KG1 (cell line): ENCODE measurements at regions not wholly inside any gene's neighbourhood (a gene's known extent, or its start where the extent isn't known, plus 50 kb on each side); places are given as distances from the start of the nearest gene placed in this dataset.
A peak's percentile ranks its signal among the peaks of the same experiment; 100 is the strongest.

Experiments
- DNase-seq: peaks from one replicate; lab custom pipeline; 2025; lab: John Stamatoyannopoulos, UW

GRCh38 chr11:112401036-112401769 is 140.5 kb upstream of the PLET1 start:
- DNase-seq = no peak

GRCh38 chr11:112403432-112403831 is 142.8 kb upstream of the PLET1 start:
- no peak for DNase-seq

- DNase-seq = no peak
These were observed 143.5 kb upstream of the PLET1 start for GRCh38 chr11:112404112-112404511.

- no peak for DNase-seq
These were observed 147.9 kb upstream of the PLET1 start for GRCh38 chr11:112408517-112408916.

GRCh38 chr11:112410325-112410724 is 149.7 kb upstream of the PLET1 start:
- DNase-seq = peak; percentile 5

GRCh38 chr11:112412383-112412782 is 151.7 kb upstream of the PLET1 start:
- no peak for DNase-seq

GRCh38 chr11:112417339-112417738 is 156.7 kb upstream of the PLET1 start:
- DNase-seq = no peak

- DNase-seq = no peak
These were observed 157.8 kb upstream of the PLET1 start for GRCh38 chr11:112418438-112418837.

- DNase-seq = no peak
These were observed 161.2 kb upstream of the PLET1 start for GRCh38 chr11:112421879-112422278.

GRCh38 chr11:112425121-112425520 is 164.5 kb upstream of the PLET1 start:
- no peak for DNase-seq

GRCh38 chr11:112437096-112437495 is 176.4 kb upstream of the PLET1 start:
- no peak for DNase-seq

GRCh38 chr11:112439614-112440013 is 179.0 kb upstream of the PLET1 start:
- no peak for DNase-seq

- DNase-seq = no peak
These were observed 179.9 kb upstream of the PLET1 start for GRCh38 chr11:112440518-112440917.

- no peak for DNase-seq
These were observed 187.5 kb upstream of the PLET1 start for GRCh38 chr11:112448168-112448567.

- no peak for DNase-seq
These were observed 188.1 kb upstream of the PLET1 start for GRCh38 chr11:112448806-112449205.

- DNase-seq = no peak
These were observed 190.6 kb upstream of the PLET1 start for GRCh38 chr11:112451250-112451649.

- DNase-seq = no peak
These were observed 193.2 kb upstream of the PLET1 start for GRCh38 chr11:112453601-112454577.

GRCh38 chr11:112454841-112455240 is 194.2 kb upstream of the PLET1 start:
- DNase-seq = no peak

- no peak for DNase-seq
These were observed 195.1 kb upstream of the PLET1 start for GRCh38 chr11:112455791-112456190.

- DNase-seq = no peak
These were observed 196.9 kb upstream of the PLET1 start for GRCh38 chr11:112457532-112457931.

GRCh38 chr11:112459001-112459400 is 198.3 kb upstream of the PLET1 start:
- DNase-seq = no peak

- no peak for DNase-seq
These were observed 199.5 kb upstream of the PLET1 start for GRCh38 chr11:112460141-112460540.

GRCh38 chr11:112464949-112465348 is 204.3 kb upstream of the PLET1 start:
- no peak for DNase-seq
